Anterior cingulate cortex (tissue), 58 donors: ENCODE measurements at regions not wholly inside any gene's neighbourhood (a gene's known extent, or its start where the extent isn't known, plus 50 kb on each side); places are given as distances from the start of the nearest gene placed in this dataset.

Source experiments
- DNase-seq, 58 donors: peaks; one replicate each; lab custom pipeline; 2025; lab: John Stamatoyannopoulos, UW

GRCh38 chr2:138212434-138212833 is 248.2 kb downstream of the HNMT start:
- no peak for DNase-seq

DNA sequence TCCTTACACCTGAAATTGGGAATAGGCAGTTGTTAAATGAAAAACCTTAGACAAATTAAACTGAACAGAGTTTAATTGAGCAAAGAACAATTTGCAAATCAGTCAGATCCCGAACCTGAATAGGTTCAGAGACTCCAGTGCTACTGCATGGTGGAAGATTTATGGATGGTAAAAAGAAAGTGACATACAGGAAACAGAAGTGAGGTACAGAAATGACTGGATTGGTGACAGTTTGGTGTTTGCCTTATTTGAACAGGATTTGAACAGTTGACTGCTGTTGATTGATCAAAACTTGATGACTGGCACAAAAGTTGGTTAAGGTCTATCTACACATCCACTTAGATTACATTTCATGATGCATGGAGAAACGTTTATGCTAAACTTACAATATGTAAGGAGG is 248.8 kb downstream of the HNMT start:
- DNase-seq: no peak

DNA sequence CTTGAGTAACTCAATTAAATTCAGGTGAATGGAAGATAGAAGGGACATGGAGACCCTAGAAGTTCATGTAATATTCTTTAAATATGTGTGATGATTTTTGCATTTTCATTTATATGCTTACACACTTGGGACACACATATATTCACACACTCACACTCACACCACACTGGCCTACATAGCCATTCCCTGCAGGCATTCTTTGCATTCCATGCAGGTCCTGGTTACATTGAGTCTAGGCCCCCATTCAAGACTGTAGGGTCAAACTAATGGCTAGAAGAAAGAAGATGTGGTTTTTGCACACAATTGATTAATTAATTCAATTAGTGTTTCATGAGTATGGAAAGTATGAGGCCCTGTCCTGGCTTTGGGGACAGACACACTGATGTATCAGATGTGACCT is 249.4 kb downstream of the HNMT start:
- no peak for DNase-seq

DNA sequence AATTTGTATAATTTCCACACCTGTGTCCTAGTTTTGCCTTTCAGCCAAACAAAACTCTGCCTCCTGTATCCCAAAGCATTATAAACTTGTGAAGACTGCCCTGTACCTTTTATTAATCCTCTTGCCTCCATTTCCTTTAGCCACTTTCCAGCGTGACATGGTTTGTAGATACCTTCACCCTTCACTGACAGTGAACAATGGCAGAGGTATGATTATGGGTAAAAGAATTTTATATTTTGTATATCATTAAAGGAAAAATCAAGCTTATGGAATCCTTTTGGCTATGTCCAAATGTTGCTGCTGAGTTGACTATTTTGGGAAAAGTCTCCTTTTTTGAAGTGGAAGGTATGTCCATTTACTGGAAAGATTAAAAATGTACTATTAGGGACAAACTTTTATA is 251.7 kb downstream of the HNMT start:
- DNase-seq: no peak

DNA sequence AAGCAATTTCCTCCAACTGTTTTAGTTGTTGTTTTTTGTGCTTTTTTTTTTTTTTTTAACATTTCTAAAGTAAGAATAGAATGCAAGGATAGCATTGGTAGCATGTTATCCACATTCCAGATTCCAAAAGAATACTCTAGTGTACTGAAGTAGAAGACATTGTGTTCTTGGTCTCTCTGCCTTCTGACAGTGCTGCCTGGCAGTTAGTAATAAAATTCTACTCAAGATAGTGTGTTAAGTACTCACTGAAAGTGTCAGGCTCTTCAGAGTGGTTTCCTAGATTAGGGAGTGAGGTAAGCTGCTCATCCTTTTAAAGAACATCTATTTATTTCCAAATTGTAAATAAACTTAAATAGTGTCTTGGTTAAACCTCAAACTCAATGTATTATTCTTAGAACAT is 253.7 kb downstream of the HNMT start:
- no peak for DNase-seq

DNA sequence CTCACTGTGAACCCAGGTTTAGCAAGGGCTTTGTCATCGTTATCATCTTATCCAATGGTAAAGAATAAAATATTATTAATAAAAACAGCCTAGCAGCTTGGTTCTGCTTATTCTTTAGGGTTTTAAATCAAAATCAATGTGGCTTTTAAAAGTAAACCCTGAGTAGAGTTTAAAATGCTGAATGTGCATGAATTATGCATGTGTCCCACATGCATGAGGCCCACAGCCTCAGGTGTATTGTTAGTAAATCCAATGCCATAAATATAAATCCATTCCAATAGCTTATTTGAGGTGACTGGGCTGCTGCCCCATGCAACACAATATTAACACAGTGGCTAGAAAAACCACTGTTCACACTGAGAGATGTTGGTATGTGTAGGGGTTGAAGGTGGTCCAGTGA is 254.1 kb downstream of the HNMT start:
- no peak for DNase-seq

GRCh38 chr2:138219961-138220360 is 255.7 kb downstream of the HNMT start:
- DNase-seq: no peak

GRCh38 chr2:138221358-138221757 is 257.1 kb downstream of the HNMT start:
- DNase-seq: no peak

DNA sequence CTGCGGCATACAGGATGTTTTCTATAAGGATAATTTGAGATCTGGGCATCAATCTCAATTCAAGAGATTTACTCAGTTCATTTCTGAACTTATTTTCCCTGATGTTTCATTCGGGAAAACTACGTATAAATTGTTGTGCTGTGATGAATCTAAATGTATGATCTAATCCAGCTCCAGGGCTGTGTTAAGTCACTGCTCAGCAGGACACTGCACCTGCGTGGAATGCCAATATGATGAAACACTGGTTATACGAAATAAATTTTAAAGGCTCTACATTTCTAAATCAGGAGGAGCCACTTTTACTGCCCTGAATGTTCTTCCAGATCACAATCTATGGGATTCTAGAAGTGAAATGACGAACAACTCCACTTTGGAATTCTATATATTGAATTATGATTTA is 259.0 kb downstream of the HNMT start:
- no peak for DNase-seq

GRCh38 chr2:138227195-138227594 is 262.9 kb downstream of the HNMT start:
- no peak for DNase-seq

DNA sequence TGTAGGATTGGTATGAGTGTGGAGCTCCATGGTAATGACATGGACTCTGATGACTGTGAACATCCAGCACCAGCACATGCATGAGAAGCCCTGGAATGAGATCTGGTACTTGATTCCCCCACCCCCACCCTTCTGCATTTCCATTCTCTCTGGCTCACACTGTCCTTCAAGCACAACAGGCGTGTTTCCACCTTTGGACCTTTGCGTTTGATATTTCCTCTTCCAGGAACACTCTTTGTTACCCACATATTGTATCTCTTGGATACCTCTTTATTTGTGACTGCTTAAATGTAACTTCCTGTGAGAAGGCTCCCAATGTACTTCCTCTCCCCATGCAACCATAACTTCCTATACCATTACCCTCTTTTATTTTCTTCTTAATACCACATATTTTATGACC is 263.8 kb downstream of the HNMT start:
- no peak for DNase-seq

DNA sequence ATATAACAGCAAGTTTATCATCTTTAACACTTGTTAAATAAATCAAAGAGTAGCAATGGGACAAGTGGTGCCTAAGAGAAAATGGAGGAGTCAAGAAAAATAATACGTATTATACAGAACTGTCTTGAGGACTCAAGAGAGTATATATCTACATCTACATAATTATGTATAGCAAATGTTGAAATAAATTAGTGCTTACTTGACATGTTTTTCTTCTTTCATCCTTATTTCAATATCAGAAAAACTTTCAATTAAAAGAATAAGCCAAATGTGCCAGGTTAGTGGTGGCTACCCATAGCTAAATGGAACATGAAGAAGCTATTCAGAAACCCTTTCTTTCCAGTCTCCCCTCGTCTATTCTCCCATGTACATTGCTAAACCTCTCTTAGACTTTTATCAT is 267.3 kb upstream of the SPOPL start:
- DNase-seq: no peak

- DNase-seq: no peak
Measured at GRCh38 chr2:138235041-138235440, 266.5 kb upstream of the SPOPL start.

- no peak for DNase-seq
Measured at GRCh38 chr2:138236142-138236541, 265.4 kb upstream of the SPOPL start.

- DNase-seq: no peak
Measured at GRCh38 chr2:138237667-138238384, 263.7 kb upstream of the SPOPL start.

GRCh38 chr2:138238908-138239307 is 262.7 kb upstream of the SPOPL start:
- DNase-seq: no peak

DNA sequence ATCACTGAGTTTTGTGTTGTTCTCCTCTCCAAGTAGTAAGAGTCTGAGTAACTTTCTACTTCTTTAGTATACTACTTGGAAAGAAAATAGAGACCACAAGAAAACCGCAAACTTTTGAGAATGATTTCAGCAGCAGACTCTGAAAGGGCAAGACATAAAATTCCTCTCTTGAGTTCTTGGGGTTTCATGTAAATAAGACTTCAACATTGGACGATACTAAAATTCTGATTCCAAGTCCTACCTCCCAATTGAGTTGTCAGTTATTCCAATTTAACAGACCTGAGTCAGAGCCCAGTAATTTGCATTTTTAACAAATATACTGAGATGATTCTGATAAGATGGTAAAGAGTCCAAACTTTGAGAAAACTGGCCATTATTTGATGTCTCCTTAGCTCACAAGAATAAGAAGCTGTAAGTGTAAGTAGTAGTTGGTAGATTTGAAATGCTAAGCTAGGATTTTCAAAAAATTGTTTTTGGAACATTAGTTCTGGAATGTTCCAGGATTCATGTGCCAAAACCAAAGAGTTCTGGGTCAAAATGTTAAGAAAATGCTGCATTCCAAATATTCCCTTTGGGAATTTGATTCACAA is 261.6 kb upstream of the SPOPL start:
- DNase-seq: no peak

DNA sequence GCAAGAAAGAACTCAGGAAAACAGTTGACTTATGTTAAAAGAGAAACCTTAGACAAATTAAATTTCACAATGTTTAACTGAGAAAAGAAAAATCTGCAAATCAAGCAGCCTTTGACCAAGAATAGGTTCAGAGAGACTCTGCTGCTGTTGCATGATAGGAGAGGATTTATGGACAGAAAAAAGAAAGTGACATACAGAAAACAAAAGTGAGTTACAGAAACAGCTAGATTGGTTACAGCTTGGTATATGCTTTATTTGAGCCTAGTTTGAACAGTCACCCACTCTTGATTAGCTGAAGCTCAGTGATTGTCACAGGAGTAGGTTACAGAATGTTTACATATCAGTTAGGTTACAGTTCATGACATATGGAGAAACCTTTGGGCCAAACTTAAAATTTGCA is 258.2 kb upstream of the SPOPL start:
- DNase-seq: no peak

DNA sequence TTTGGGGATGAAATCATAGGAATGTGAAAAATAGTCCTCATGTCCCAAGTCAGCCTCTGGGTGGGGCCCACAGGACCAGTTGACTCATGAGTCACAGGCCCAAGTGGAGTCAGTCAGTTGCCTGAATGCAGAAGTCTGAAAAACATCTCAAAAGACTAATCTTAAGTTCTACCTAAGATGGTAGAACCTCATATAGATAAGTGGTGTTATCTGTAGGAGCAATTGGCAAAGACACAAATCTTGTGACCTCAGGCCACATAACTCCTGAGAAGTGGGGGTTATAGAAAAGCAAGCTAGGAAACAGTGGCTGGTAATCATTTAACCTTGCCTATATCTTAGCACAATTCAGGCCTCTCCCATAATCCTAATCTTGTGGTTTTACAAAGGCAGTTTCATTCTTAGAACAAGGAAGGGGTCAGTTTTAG is 257.1 kb upstream of the SPOPL start:
- no peak for DNase-seq

- no peak for DNase-seq
Measured at GRCh38 chr2:138245310-138245709, 256.3 kb upstream of the SPOPL start.

GRCh38 chr2:138247302-138247701 is 254.3 kb upstream of the SPOPL start:
- DNase-seq: no peak

DNA sequence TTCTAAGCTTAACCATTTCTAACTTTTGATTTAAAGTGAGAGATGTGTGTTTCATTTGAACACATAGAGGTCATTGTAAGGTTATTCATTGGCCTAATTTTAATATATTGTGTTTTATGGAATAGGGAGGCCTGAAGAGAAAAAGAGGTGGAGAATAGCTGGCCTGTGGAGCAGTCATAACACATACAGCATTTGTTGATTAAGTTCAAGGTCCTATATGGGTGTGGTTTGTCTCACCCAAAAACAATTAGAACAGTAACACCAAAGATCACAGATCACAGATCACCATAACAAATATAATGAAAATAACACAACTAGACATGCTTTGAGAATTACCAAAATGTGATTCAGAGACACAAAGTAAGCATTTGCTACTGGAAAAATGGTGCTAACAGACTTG is 252.4 kb upstream of the SPOPL start:
- no peak for DNase-seq
